ENCODE measurements at regions not wholly inside any gene's neighbourhood (a gene's known extent, or its start where the extent isn't known, plus 50 kb on each side); places are given as distances from the start of the nearest gene placed in this dataset.

GRCh38 chr21:35843911-35844667 is 216.2 kb downstream of the SETD4 start:
- no peak for DNase-seq (ENCODE audit: low read depth)

DNA sequence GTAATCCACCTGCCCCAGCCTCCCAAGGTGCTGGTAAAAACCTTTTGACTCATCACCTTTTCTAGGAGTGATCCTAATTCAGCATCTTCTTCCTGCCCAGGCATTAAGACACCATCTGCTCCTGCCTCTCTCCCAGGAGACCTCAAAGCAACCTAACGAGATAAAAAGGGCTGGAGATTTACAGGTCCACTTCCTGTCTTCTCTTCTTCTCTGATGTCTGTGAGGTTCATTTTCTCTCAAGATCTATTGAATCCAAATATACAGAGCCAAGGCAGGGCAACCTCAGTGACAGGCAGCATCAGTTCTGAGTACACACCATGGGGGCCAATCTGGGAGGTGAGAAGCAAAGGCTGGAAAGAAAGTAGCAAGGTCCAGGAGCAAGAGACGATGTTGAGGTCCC is 219.4 kb downstream of the SETD4 start:
- DNase-seq (ENCODE audit: low read depth) = no peak

- peak; percentile 62 for DNase-seq (ENCODE audit: low read depth)
Measured at GRCh38 chr21:35840197-35840799, 220.0 kb downstream of the SETD4 start.

- DNase-seq (ENCODE audit: low read depth) = no peak
Measured at GRCh38 chr21:35838987-35839763, 221.2 kb downstream of the SETD4 start.

GRCh38 chr21:35838350-35838749 is 222.0 kb downstream of the SETD4 start:
- DNase-seq (ENCODE audit: low read depth) = no peak

DNA sequence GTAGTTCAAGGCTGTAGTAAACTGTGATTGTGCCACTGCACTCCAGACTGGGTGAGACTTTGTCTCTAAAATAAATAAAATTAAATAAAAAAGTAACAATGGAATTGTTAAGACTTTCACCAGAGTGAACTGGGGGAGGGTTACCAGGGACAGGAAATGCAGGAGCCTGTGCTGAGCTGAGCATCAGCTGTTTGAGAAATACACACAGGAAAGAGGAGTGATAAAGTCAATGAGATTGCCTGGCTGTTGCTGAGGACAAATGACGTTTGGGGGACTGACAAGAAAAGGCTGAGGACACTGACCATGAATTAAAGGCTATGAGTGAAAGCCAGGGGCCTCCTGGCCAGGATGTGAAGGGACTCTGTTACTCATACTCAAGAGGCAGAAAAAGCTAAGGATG is 226.3 kb downstream of the SETD4 start:
- no peak for DNase-seq (ENCODE audit: low read depth)

- DNase-seq (ENCODE audit: low read depth) = no peak
Measured at GRCh38 chr21:35833388-35833787, 226.9 kb downstream of the SETD4 start.

- DNase-seq (ENCODE audit: low read depth) = no peak
Measured at GRCh38 chr21:35831230-35831629, 229.1 kb downstream of the SETD4 start.

DNA sequence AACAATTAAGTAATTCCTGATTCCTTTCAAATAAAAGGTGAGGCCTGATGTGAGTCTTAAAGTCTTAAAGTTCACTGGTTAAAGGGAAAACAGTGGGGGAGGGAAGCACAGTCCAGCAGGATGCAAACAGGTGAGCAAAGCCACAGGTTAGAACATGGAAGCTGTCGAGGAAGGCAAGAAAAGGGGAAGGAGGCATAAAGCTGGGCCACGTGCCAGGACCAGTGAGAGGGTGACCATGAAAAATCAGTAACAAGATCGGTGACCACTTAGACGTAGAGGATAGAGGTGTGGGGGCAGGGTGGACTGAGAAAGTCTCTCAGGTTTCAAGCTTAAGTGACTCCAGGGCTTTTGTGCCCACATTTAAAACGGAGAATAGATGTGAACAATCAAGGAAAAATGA is 231.3 kb downstream of the SETD4 start:
- no peak for DNase-seq (ENCODE audit: low read depth)

- no peak for DNase-seq (ENCODE audit: low read depth)
Measured at GRCh38 chr21:35828161-35828560, 232.2 kb downstream of the SETD4 start.

DNA sequence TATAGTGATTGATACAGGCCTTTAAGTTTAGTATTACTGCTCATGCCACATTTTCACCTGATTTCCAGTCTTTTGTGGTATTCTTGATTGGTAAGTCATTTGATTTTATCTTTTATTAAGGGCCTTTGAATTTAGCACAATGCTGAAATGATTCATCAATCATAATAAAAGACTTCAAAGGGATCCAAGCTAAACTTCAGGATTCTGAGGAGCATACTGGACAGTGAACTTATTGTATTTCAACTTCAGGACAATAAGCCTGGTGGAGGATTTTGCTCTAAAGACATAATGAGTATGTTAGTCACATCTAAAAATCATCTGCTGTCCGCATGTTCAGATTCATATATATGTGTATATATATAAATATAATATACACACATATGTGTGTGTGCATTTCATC is 233.3 kb downstream of the SETD4 start:
- DNase-seq (ENCODE audit: low read depth) = no peak

GRCh38 chr21:35825370-35826353 is 234.7 kb downstream of the SETD4 start:
- DNase-seq (ENCODE audit: low read depth) = no peak

DNA sequence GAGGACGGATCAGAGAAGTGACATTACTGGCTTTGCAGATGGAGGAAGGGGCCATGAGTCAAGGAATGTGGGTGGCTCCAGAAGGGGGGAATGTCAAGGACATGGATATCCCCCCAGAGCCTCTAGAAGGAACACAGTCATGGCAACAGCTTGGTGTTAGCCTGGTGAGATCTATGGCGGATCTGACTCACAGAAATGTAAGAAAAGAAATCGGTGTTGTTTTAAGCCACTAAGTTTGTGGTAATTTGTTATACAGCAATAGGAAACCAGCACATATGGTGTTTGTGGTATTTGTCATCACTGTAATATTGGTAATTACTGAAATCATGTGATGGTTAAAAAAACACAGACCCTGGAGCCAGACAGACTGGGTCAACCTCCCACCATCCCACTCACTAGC is 236.2 kb downstream of the SETD4 start:
- DNase-seq (ENCODE audit: low read depth) = no peak

DNA sequence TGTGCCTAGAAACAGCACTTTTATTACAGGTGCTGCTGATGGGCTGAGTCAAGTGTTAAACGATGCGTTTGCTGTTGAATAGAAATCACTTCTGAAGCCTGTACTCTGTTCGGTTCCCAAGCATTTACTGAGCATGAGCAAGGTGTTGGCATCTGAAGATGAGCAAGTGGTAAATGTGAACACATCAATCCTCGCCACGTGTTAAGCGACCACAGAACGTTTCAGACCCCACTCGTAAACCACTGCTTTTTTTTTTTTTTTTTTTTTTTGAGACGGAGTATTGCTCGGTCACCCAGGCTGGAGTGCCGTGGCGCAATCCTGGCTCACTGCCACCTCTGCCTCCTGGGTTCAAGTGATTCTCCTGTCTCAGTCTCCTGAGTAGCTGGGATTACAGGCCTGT is 241.2 kb downstream of the SETD4 start:
- DNase-seq (ENCODE audit: low read depth) = no peak

- DNase-seq (ENCODE audit: low read depth) = no peak
Measured at GRCh38 chr21:35818597-35818996, 241.7 kb downstream of the SETD4 start.

DNA sequence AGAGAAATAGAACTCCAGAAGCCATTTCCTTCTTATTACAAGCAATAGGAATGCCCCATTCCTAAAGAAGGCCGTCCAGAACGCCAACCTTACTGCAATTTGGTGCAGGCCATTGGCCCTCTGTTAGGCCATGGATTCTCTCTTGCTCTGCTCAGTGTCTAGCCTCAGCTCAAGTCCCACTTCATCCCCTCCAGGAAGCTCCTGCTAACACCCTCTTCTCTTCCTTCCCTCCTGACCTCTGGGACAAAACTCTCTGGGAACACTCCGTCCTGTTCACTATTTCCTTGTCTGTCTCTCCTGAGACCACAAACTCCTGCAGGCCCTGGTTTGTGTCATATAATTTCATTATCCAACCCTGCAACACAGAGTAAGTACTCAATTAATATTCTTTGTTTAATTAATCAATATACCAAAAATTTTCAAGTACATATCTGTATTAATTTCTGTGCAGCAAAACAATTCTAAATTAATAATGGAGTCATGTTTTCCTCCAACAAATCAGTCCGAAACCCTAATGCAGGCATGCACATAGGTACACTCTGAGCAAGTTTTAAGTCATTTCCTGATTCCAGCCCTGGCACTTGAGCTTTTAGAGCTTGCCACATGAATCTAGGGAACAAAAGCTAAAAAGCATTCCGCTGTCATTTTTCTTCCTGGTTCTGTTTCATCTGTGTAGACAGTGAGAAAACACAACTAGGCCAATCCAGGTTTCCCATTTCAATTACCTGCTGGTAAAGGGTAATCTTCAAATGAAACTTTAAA is 245.3 kb downstream of the SETD4 start:
- no peak for DNase-seq (ENCODE audit: low read depth)

DNA sequence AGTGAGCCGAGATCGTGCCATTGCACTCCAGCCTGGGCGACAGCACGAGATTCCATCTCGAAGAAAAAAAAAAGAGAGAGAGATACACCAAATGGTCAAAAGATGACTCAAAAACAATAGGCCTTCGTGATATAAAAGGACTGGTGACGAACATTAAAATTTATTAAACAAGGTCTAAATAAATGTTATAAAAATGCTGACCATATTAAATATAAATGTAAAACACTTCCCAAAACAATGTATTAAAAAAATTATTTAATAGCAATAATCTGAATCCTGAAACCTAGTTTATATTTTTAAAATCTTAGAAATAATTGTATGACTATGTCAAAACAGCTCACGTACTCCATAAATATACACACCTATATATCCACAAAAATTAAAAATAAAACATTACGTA is 247.6 kb downstream of the SETD4 start:
- DNase-seq (ENCODE audit: low read depth) = no peak

DNA sequence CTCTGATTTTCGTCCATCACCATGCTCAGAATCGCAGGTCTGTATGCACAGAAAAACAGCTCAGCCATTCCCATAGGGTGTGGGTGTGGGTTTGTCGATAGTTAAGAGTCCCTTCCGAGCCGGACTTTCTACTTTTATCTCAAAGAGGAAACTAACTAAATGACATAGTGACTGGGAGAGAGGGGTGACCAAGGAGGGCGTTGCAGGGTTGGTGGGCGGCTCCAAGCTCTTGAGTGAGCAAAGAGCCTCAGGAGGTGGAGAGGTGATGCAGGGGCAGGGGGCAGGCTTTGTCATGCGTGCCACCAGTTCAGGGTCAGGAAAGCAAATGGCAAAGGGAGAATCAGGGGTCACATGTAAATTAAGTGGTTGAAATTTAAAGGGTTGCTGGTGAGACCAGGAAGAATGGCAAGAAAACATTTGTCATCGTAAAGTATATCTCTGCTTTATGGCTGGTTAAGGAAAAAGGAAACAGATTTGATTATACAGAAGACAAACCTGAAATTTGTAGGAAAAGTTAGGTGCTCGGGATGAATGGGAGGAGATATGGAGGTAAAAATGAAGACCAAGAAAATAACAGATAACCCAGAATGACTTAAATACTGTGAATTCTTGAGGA is 249.0 kb downstream of the SETD4 start:
- no peak for DNase-seq (ENCODE audit: low read depth)

DNA sequence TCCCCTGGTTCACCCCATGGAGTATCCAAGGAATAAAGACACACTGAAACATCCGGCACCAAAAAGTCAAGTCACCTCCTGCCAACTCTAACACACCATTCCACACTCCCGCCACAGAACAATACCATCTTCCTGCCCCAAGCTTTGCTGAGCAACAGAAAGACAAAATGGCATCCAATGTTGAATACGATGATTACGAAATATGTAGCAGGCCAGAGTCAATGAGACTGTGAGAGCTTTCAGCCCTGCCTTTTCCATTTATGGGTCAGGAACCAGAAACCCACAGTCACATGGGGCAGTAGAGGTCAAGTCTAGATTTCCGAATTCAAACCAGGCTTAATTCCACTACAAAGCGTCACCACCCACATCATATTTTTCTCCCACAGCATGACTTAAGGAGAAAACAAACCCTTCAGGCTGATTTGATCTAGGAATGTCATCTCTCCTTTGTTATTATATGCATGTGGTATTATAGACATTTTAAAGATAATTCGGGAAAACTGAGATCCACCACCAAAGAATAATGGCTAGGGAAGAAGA is 249.8 kb downstream of the SETD4 start:
- DNase-seq (ENCODE audit: low read depth) = no peak

DNA sequence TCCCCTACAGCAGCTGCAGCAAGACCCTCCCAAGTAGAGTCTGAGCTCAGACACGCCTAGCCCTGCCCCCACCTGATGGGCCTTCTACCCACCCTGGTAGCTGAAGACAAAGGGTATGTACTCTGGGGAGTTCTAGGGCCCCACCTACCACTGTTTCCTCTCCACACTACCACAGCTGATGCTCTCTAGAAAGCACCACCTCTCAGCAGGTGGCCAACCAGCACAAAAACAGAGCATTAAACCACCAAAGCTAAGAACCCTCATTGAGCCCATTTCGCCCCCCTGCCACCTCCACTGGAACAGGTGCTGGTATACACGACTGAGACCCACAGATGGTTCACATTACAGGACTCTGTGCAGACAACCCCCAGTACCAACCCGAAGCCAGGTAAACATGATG is 258.9 kb downstream of the SETD4 start:
- no peak for DNase-seq (ENCODE audit: low read depth)

Measured in CMK (cell line).